Spleen (tissue), 11 donors: ENCODE measurements at regions not wholly inside any gene's neighbourhood (a gene's known extent, or its start where the extent isn't known, plus 50 kb on each side); places are given as distances from the start of the nearest gene placed in this dataset.

Experiments
- DNase-seq: peaks from one replicate; pipeline ENCODE4 v3.0.0-alpha.2; 2020
- H3K27ac ChIP-seq, 8 donors: fragments of 200-600 bp; sonication (generic) in 7 of 8; 1 replicate in 4 of 8; 2 replicates in 4 of 8; pipeline versions ENCODE4 v1.5.0 to v1.8.0; 2016 to 2021; ENCODE audit warnings: inconsistent platforms in 4 of 8, mild to moderate bottlenecking in 4 of 8, moderate library complexity in 1 of 8
- H3K27me3 ChIP-seq, 7 donors: fragments of 200-600 bp; sonication (generic) in 6 of 7; replicated peaks in 1 of 7; 1 replicate in 4 of 7; 2 replicates in 3 of 7; pipeline versions ENCODE4 v1.5.0 to v1.8.0; 2016 to 2021; ENCODE audit warnings: inconsistent platforms in 3 of 7, mild to moderate bottlenecking in 1 of 7
- H3K36me3 ChIP-seq, 6 donors: fragments of 200-600 bp; sonication (generic) in 5 of 6; 1 replicate in 4 of 6; 2 replicates in 2 of 6; pipeline versions ENCODE4 v1.5.0 to v1.8.0; 2016 to 2021; ENCODE audit warnings: inconsistent platforms in 2 of 6
- H3K4me1 ChIP-seq, 6 donors: fragments of 200-600 bp; sonication (generic) in 5 of 6; 1 replicate in 3 of 6; 2 replicates in 3 of 6; pipeline versions ENCODE4 v1.5.0 to v1.8.0; 2016 to 2021; ENCODE audit warnings: inconsistent platforms in 3 of 6
- H3K4me3 ChIP-seq, 8 donors: fragments of 200-600 bp; sonication (generic) in 7 of 8; 1 replicate in 4 of 8; 2 replicates in 4 of 8; pipeline versions ENCODE4 v1.5.0 to v1.8.0; 2016 to 2021; ENCODE audit warnings: inconsistent platforms in 4 of 8, mild to moderate bottlenecking in 4 of 8, moderate library complexity in 2 of 8
- H3K9me3 ChIP-seq, 8 donors: fragments of 200-600 bp; sonication (generic) in 7 of 8; 1 replicate in 4 of 8; 2 replicates in 4 of 8; pipeline versions ENCODE4 v1.5.0 to v1.8.0; 2016 to 2021; ENCODE audit warnings: inconsistent platforms in 4 of 8
- POLR2A ChIP-seq, 3 donors: fragments of 450-650 bp; IDR thresholded peaks; one replicate each; pipeline ENCODE4 v1.5.1; 2017; ENCODE audit warnings: antibody characterized with exemption in 3 of 3, mild to moderate bottlenecking in 1 of 3
- POLR2AphosphoS5 ChIP-seq, 3 donors: sonication (generic); formaldehyde crosslinking; IDR thresholded peaks; one replicate each; pipeline ENCODE4 v1.5.1; 2017; ENCODE audit warnings: antibody characterized with exemption in 3 of 3
- WGBS, 5 donors: extraction: QIAGEN DNeasy Blood & Tissue Kit in 3 of 5; methylation state at CpG; one replicate each; pipeline versions ENCODE4 v1.1.5 to v1.1.7; 2013 to 2018; 5-methylcytosine and 5-hydroxymethylcytosine counted together
- intact Hi-C: fragments of 100-400 bp; cut with DNase I; formaldehyde crosslinking; loops from one replicate; pipeline ENCODE4 v1.15.0; 2023; ENCODE audit warnings: low total_unique reads
- TF ChIP-seq, protein P1 (sequence below), 11 experiments: fragments of 200-600 bp in 7 of 11; fragments of 450-650 bp in 4 of 11; sonication (generic) in 4 of 11; IDR thresholded peaks in 8 of 11; conservative IDR thresholded peaks in 3 of 11; 1 replicate in 7 of 11; 2 replicates in 4 of 11; pipeline versions ENCODE4 v1.4.0 to v1.8.0; 2016 to 2021; ENCODE audit warnings: antibody characterized with exemption in 11 of 11, inconsistent platforms in 4 of 11, mild to moderate bottlenecking in 1 of 11
- donor health status: healthy with polysubstance abuse.
- donor health status: DM: no; HTN: no; CAD: no; lungs with moderate emphysema.
- donor health status: DM: no; HTN: no; CAD: no.
- donor health status: Bipolar disorder and iron deficiency.
- donor health status: healthy.
- donor health status: DM: no; HTN: no; CAD: no.
- donor health status: DM: yes; HTN: yes; CAD: no.

DNA sequence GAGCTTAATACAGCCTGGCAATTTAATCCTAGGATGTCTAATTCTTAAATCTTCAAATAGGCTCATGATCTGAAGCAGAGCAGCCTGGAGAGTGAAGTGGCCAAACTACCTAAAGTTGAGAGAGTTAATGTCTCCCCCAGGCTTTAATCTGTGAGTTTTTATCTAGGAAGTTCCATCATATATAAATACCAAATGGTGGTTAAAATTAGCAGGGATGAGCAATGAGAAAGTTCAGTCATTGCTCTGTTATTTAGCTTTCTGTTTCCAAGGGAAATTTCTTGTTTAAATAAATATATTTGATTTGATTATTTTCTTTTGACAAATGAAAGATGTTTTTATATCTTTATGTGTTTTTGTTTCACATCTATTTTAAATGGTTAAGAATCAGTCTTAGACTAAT, 274.4 kb upstream of the UMPS start:
- H3K9me3 ChIP-seq = no peaks in the 10 kb centered on the region
- no peak overlapping the region for H3K27ac ChIP-seq
- peaks cover 0 to 46% (median 0%) of the 10 kb centered on the region in 6 donors for H3K36me3 ChIP-seq
- no peak for DNase-seq
- H3K4me3 ChIP-seq = no peak overlapping the region
- no peaks in the 10 kb centered on the region for H3K27me3 ChIP-seq
- intact Hi-C loops = no loop called here
- H3K4me1 ChIP-seq = no peaks in the 10 kb centered on the region
- TF ChIP-seq, protein P1, sequence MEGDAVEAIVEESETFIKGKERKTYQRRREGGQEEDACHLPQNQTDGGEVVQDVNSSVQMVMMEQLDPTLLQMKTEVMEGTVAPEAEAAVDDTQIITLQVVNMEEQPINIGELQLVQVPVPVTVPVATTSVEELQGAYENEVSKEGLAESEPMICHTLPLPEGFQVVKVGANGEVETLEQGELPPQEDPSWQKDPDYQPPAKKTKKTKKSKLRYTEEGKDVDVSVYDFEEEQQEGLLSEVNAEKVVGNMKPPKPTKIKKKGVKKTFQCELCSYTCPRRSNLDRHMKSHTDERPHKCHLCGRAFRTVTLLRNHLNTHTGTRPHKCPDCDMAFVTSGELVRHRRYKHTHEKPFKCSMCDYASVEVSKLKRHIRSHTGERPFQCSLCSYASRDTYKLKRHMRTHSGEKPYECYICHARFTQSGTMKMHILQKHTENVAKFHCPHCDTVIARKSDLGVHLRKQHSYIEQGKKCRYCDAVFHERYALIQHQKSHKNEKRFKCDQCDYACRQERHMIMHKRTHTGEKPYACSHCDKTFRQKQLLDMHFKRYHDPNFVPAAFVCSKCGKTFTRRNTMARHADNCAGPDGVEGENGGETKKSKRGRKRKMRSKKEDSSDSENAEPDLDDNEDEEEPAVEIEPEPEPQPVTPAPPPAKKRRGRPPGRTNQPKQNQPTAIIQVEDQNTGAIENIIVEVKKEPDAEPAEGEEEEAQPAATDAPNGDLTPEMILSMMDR (IDR thresholded peaks at IDR 0.05 in 8 of 11, conservative IDR thresholded peaks at IDR 0.05 in 3 of 11) = no peak
- TF ChIP-seq POLR2AphosphoS5 (IDR thresholded peaks at IDR 0.05) (no peak), POLR2A (IDR thresholded peaks at IDR 0.05) (no peak)

DNA sequence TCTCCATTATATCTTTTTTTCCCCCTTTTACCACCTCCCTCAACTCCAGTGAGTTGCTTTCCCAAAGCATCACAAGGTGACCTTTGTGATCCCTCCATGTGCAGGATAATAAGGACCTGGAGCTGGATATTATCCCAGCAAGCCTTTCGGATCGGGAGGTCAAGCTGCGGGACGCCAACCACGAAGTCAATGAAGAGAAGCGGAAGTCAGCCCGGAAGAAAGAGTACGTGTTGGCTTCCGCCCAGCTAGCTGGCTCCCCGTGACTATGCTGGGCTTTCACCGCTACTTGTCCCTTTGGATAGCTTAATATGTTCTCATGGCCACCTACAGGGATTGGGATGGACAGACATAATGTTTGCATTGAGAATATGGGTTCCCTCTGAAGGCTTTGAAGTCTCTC, 273.7 kb upstream of the UMPS start:
- no peak overlapping the region for H3K4me3 ChIP-seq
- no peak overlapping the region for H3K27ac ChIP-seq
- WGBS, 5 donors = 86 to 95% (median 89%) methylated on average over 11 of the region's 11 CpGs
- H3K27me3 ChIP-seq = no peaks in the 10 kb centered on the region
- intact Hi-C loops = no loop called here
- H3K36me3 ChIP-seq = peaks cover 0 to 46% (median 0%) of the 10 kb centered on the region in 6 donors
- TF ChIP-seq POLR2AphosphoS5 (IDR thresholded peaks at IDR 0.05) (no peak), POLR2A (IDR thresholded peaks at IDR 0.05) (no peak)
- no peak for DNase-seq
- H3K4me1 ChIP-seq = no peaks in the 10 kb centered on the region
- no peaks in the 10 kb centered on the region for H3K9me3 ChIP-seq

DNA sequence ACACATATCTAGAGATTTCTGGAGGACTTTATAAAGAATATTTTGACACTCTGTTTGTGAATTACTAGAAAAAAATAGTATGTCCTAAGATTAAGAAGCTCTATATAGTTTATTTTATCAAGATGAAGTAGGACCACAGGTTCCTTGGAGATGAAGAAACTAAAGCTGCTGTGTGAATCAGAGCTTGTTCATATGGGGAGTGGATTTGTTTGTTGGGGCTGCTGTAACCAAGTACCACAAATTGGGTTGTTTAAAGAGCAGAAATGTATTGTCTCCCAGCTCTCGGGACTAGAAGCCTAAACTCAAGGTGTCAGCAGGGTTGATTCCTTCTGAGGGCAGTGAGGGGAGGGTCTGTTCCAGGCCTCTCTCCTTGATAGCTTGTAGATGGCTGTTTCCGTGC, 270.6 kb upstream of the UMPS start:
- Histone ChIP-seq H3K4me1 (no peaks in the 10 kb centered on the region), H3K27ac (no peak overlapping the region), H3K9me3 (no peaks in the 10 kb centered on the region), H3K36me3 (peaks cover 0 to 54% (median 0%) of the 10 kb centered on the region in 6 donors), H3K27me3 (no peaks in the 10 kb centered on the region), H3K4me3 (no peak overlapping the region)
- intact Hi-C loops = no loop called here
- 88 to 97% (median 91%) methylated on average over 2 of the region's 2 CpGs for WGBS, 5 donors
- TF ChIP-seq POLR2AphosphoS5 (IDR thresholded peaks at IDR 0.05) (no peak), POLR2A (IDR thresholded peaks at IDR 0.05) (no peak)
- TF ChIP-seq, protein P1 (IDR thresholded peaks at IDR 0.05 in 8 of 11, conservative IDR thresholded peaks at IDR 0.05 in 3 of 11) = no peak
- no peak for DNase-seq

DNA sequence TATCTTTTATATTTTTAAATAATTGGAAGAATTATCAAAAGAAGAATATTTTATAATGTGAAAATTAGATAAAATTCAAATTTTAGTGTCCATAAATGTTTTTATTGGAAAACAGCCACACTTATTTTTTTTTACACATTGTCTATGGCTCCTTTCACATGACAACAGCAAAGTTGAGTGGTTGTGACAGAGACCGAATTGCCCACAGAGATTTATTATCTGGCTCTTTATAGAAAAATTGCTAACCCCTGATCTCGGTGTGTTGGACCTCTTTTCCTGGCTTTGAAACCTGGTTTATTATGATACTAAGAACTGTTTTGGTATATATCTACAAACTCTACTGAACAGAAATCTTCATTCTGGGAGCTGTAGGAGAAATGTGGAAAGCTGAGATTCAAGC, 269.1 kb upstream of the UMPS start:
- Histone ChIP-seq H3K27ac (no peak overlapping the region), H3K4me1 (no peaks in the 10 kb centered on the region), H3K36me3 (peaks cover 0 to 42% (median 0%) of the 10 kb centered on the region in 6 donors), H3K27me3 (no peaks in the 10 kb centered on the region), H3K4me3 (no peak overlapping the region), H3K9me3 (no peaks in the 10 kb centered on the region)
- no peak for DNase-seq
- WGBS, 5 donors = 87 to 95% (median 92%) methylated on average over 2 of the region's 2 CpGs
- intact Hi-C loops = no loop called here
- no peak for TF ChIP-seq POLR2AphosphoS5 (IDR thresholded peaks at IDR 0.05)
- TF ChIP-seq, protein P1 (IDR thresholded peaks at IDR 0.05 in 8 of 11, conservative IDR thresholded peaks at IDR 0.05 in 3 of 11) = no peak
- no peak for TF ChIP-seq POLR2A (IDR thresholded peaks at IDR 0.05)
